Activated naive CD4-positive, alpha-beta T cell treated with anti-CD3 and anti-CD28 coated beads, Interleukin-2, amount 50 U/mL, for 24 hours (primary cell): ENCODE measurements at regions not wholly inside any gene's neighbourhood (a gene's known extent, or its start where the extent isn't known, plus 50 kb on each side); places are given as distances from the start of the nearest gene placed in this dataset.

Experiments
- H3K27ac Mint-ChIP-seq: one replicate; pipeline ENCODE4 v1.8.0; 2021; ENCODE audit warnings: mild to moderate bottlenecking, mixed read lengths
- H3K27me3 Mint-ChIP-seq: one replicate; pipeline ENCODE4 v1.8.0; 2021; ENCODE audit warnings: mixed read lengths
- H3K36me3 Mint-ChIP-seq: one replicate; pipeline ENCODE4 v1.8.0; 2021; ENCODE audit warnings: mixed read lengths
- H3K4me1 Mint-ChIP-seq: one replicate; pipeline ENCODE4 v1.8.0; 2021; ENCODE audit warnings: mixed read lengths
- H3K4me3 Mint-ChIP-seq: one replicate; pipeline ENCODE4 v1.8.0; 2021; ENCODE audit warnings: mild to moderate bottlenecking, mixed read lengths
- H3K9me3 Mint-ChIP-seq: one replicate; pipeline ENCODE4 v1.8.0; 2021; ENCODE audit warnings: mixed read lengths

GRCh38 chr13:111565400-111565799, 245.0 kb downstream of the TEX29 start:
- H3K27ac Mint-ChIP-seq: no peak overlapping the region
- peaks cover 10% of the 10 kb centered on the region for H3K27me3 Mint-ChIP-seq
- H3K36me3 Mint-ChIP-seq: no peaks in the 10 kb centered on the region
- H3K4me3 Mint-ChIP-seq: no peak overlapping the region
- no peaks in the 10 kb centered on the region for H3K9me3 Mint-ChIP-seq
- H3K4me1 Mint-ChIP-seq: no peaks in the 10 kb centered on the region

GRCh38 chr13:111566567-111566966, 246.1 kb downstream of the TEX29 start:
- Mint-ChIP-seq H3K4me3 (no peak overlapping the region), H3K4me1 (no peaks in the 10 kb centered on the region), H3K36me3 (no peaks in the 10 kb centered on the region), H3K9me3 (no peaks in the 10 kb centered on the region), H3K27ac (no peak overlapping the region), H3K27me3 (peaks cover 9% of the 10 kb centered on the region)

GRCh38 chr13:111567637-111568036, 247.2 kb downstream of the TEX29 start:
- no peak overlapping the region for H3K4me3 Mint-ChIP-seq
- peaks cover 3% of the 10 kb centered on the region for H3K27me3 Mint-ChIP-seq
- H3K27ac Mint-ChIP-seq: no peak overlapping the region
- H3K4me1 Mint-ChIP-seq: no peaks in the 10 kb centered on the region
- no peaks in the 10 kb centered on the region for H3K36me3 Mint-ChIP-seq
- H3K9me3 Mint-ChIP-seq: no peaks in the 10 kb centered on the region

GRCh38 chr13:111568290-111568689, 247.8 kb downstream of the TEX29 start:
- Mint-ChIP-seq H3K4me3 (no peak overlapping the region), H3K27me3 (peaks cover 3% of the 10 kb centered on the region), H3K36me3 (no peaks in the 10 kb centered on the region), H3K9me3 (no peaks in the 10 kb centered on the region), H3K4me1 (no peaks in the 10 kb centered on the region), H3K27ac (no peak overlapping the region)

- H3K4me3 Mint-ChIP-seq: no peak overlapping the region
- H3K9me3 Mint-ChIP-seq: peaks cover 10% of the 10 kb centered on the region
- peaks cover 2% of the 10 kb centered on the region for H3K27me3 Mint-ChIP-seq
- no peaks in the 10 kb centered on the region for H3K4me1 Mint-ChIP-seq
- no peaks in the 10 kb centered on the region for H3K36me3 Mint-ChIP-seq
- H3K27ac Mint-ChIP-seq: no peak overlapping the region
Observed at GRCh38 chr13:111570911-111571310, 250.5 kb downstream of the TEX29 start.

- no peak overlapping the region for H3K4me3 Mint-ChIP-seq
- peaks cover 10% of the 10 kb centered on the region for H3K9me3 Mint-ChIP-seq
- no peaks in the 10 kb centered on the region for H3K36me3 Mint-ChIP-seq
- H3K27ac Mint-ChIP-seq: no peak overlapping the region
- no peaks in the 10 kb centered on the region for H3K4me1 Mint-ChIP-seq
- H3K27me3 Mint-ChIP-seq: no peaks in the 10 kb centered on the region
Observed at GRCh38 chr13:111572956-111573761, 252.7 kb downstream of the TEX29 start.

- H3K9me3 Mint-ChIP-seq: peaks cover 10% of the 10 kb centered on the region
- no peaks in the 10 kb centered on the region for H3K36me3 Mint-ChIP-seq
- H3K4me1 Mint-ChIP-seq: no peaks in the 10 kb centered on the region
- H3K27ac Mint-ChIP-seq: no peak overlapping the region
- H3K4me3 Mint-ChIP-seq: no peak overlapping the region
- H3K27me3 Mint-ChIP-seq: no peaks in the 10 kb centered on the region
Observed at GRCh38 chr13:111573801-111574200, 253.4 kb downstream of the TEX29 start.

- Mint-ChIP-seq H3K4me3 (no peak overlapping the region), H3K36me3 (no peaks in the 10 kb centered on the region), H3K27me3 (no peaks in the 10 kb centered on the region), H3K4me1 (no peaks in the 10 kb centered on the region), H3K27ac (no peak overlapping the region), H3K9me3 (peaks cover 10% of the 10 kb centered on the region)
Observed at GRCh38 chr13:111575276-111575675, 254.8 kb downstream of the TEX29 start.

GRCh38 chr13:111575719-111576118, 255.3 kb downstream of the TEX29 start:
- Mint-ChIP-seq H3K9me3 (peaks cover 10% of the 10 kb centered on the region), H3K27ac (no peak overlapping the region), H3K27me3 (no peaks in the 10 kb centered on the region), H3K36me3 (no peaks in the 10 kb centered on the region), H3K4me1 (no peaks in the 10 kb centered on the region), H3K4me3 (no peak overlapping the region)

- H3K9me3 Mint-ChIP-seq: peaks cover 10% of the 10 kb centered on the region
- no peaks in the 10 kb centered on the region for H3K4me1 Mint-ChIP-seq
- H3K4me3 Mint-ChIP-seq: no peak overlapping the region
- H3K27me3 Mint-ChIP-seq: no peaks in the 10 kb centered on the region
- H3K27ac Mint-ChIP-seq: no peak overlapping the region
- H3K36me3 Mint-ChIP-seq: no peaks in the 10 kb centered on the region
Observed at GRCh38 chr13:111577208-111577828, 256.9 kb downstream of the TEX29 start.

GRCh38 chr13:111577956-111578605, 257.6 kb downstream of the TEX29 start:
- H3K27ac Mint-ChIP-seq: no peak overlapping the region
- H3K4me3 Mint-ChIP-seq: no peak overlapping the region
- no peaks in the 10 kb centered on the region for H3K36me3 Mint-ChIP-seq
- peaks cover 10% of the 10 kb centered on the region for H3K9me3 Mint-ChIP-seq
- H3K27me3 Mint-ChIP-seq: no peaks in the 10 kb centered on the region
- H3K4me1 Mint-ChIP-seq: no peaks in the 10 kb centered on the region

GRCh38 chr13:111584101-111584672, 263.7 kb downstream of the TEX29 start:
- no peaks in the 10 kb centered on the region for H3K9me3 Mint-ChIP-seq
- no peak overlapping the region for H3K27ac Mint-ChIP-seq
- peaks cover 2% of the 10 kb centered on the region for H3K27me3 Mint-ChIP-seq
- H3K4me1 Mint-ChIP-seq: no peaks in the 10 kb centered on the region
- no peaks in the 10 kb centered on the region for H3K36me3 Mint-ChIP-seq
- H3K4me3 Mint-ChIP-seq: no peak overlapping the region

GRCh38 chr13:111584870-111585269, 264.4 kb downstream of the TEX29 start:
- Mint-ChIP-seq H3K27ac (no peak overlapping the region), H3K27me3 (peaks cover 2% of the 10 kb centered on the region), H3K9me3 (no peaks in the 10 kb centered on the region), H3K4me1 (no peaks in the 10 kb centered on the region), H3K4me3 (no peak overlapping the region), H3K36me3 (no peaks in the 10 kb centered on the region)

- Mint-ChIP-seq H3K27me3 (peaks cover 2% of the 10 kb centered on the region), H3K4me1 (no peaks in the 10 kb centered on the region), H3K36me3 (no peaks in the 10 kb centered on the region), H3K9me3 (no peaks in the 10 kb centered on the region), H3K27ac (no peak overlapping the region), H3K4me3 (no peak overlapping the region)
Observed at GRCh38 chr13:111586291-111586690, 265.8 kb downstream of the TEX29 start.

GRCh38 chr13:111587249-111587648, 266.8 kb downstream of the TEX29 start:
- Mint-ChIP-seq H3K27me3 (peaks cover 2% of the 10 kb centered on the region), H3K4me1 (no peaks in the 10 kb centered on the region), H3K4me3 (no peak overlapping the region), H3K27ac (no peak overlapping the region), H3K9me3 (no peaks in the 10 kb centered on the region), H3K36me3 (no peaks in the 10 kb centered on the region)

GRCh38 chr13:111589321-111589720, 268.9 kb downstream of the TEX29 start:
- Mint-ChIP-seq H3K27me3 (peaks cover 2% of the 10 kb centered on the region), H3K4me3 (no peak overlapping the region), H3K27ac (no peak overlapping the region), H3K9me3 (no peaks in the 10 kb centered on the region), H3K4me1 (no peaks in the 10 kb centered on the region), H3K36me3 (no peaks in the 10 kb centered on the region)
